ENCODE measurements at regions not wholly inside any gene's neighbourhood (a gene's known extent, or its start where the extent isn't known, plus 50 kb on each side); places are given as distances from the start of the nearest gene placed in this dataset.

DNA sequence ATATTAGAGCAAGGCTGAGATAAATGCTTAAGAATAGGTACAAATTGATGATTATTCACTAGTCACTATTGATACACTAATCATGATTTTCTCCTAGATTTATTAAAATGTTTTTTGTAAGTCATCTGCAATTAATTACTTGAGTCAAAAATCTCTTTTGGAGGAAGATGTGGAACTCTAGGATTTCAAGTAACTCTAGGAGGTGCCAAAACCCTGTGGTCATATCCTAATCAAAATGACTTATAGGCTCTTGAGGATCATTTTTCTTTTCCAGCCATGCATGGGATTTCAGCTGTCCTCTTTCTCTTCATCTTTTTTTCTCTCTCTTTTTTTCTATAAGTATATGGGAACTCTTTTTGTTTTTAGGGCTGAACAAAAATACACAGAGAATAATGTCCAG, 141.8 kb upstream of the CD180 start:
- Histone ChIP-seq H2BK12ac (ENCODE audit: low read length in 2 of 2) (no peak overlapping the region), H3K18ac (ENCODE audit: low read depth in 1 of 2, low read length in 2 of 2) (no peak overlapping the region), H2BK15ac (ENCODE audit: low read depth, poor library complexity, severe bottlenecking) (no peak overlapping the region), H4K91ac (ENCODE audit: low read length) (no peak overlapping the region), H3K27ac (ENCODE audit: low read length, poor library complexity, severe bottlenecking) (no peak overlapping the region), H3K36me3 (ENCODE audit: control insufficient read depth in 1 of 2, insufficient read depth in 2 of 2, low read depth in 1 of 2, low read length in 2 of 2) (no peaks in the 10 kb centered on the region), H3K14ac (ENCODE audit: low read length in 2 of 2) (no peak overlapping the region), H3K9ac (ENCODE audit: low read length) (no peak overlapping the region), H3K4me2 (ENCODE audit: low read length, poor library complexity, severe bottlenecking) (no peak overlapping the region), H3K9me3 (ENCODE audit: control insufficient read depth, low read length) (no peaks in the 10 kb centered on the region), H2AK5ac (ENCODE audit: low read length, severe bottlenecking) (no peak overlapping the region), H3K4me1 (ENCODE audit: control insufficient read depth, insufficient read depth, low read depth, low read length) (no peaks in the 10 kb centered on the region), H2BK5ac (ENCODE audit: low read depth, low read length, poor library complexity, severe bottlenecking) (no peak overlapping the region), H3K4me3 (ENCODE audit: insufficient read depth in 1 of 2, low read depth in 1 of 2, low read length in 2 of 2) (no peak overlapping the region), H2BK120ac (ENCODE audit: low read depth, low read length) (no peak overlapping the region), H2AFZ (ENCODE audit: low read depth, low read length) (no peak overlapping the region), H3K27me3 (ENCODE audit: control insufficient read depth in 1 of 2, insufficient read depth in 1 of 2, low read length in 2 of 2) (peaks cover 0 to 6% of the 10 kb centered on the region in 2 experiments), H3K23ac (ENCODE audit: low read length in 2 of 2) (no peak overlapping the region), H3K4ac (ENCODE audit: low read depth in 1 of 2, low read length in 2 of 2) (no peak overlapping the region), H3K79me1 (replicated peaks; ENCODE audit: low read length, poor library complexity, severe bottlenecking) (no peaks in the 10 kb centered on the region), H4K8ac (ENCODE audit: low read length) (no peak overlapping the region)
- DNase-seq: no peak

DNA sequence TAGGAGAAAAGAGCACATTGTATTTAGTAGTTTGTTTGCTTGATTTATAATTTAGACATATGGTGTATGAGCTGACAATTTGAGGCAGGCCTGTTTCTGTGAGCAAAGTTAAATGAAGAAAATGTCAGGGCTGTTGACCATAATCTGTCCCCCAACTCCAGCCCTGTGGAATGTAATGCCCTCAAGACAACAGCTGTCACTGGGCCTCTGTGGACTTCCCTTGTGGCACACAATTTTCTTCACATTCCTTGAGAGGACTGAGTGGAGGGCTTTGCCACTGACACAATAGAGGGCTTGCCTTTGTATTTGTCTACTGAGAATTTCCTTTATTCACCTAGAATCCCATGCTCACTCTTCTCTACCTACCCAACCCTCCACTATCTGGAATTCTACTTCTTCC, 141.2 kb upstream of the CD180 start:
- Histone ChIP-seq H3K36me3 (ENCODE audit: control insufficient read depth in 1 of 2, insufficient read depth in 2 of 2, low read depth in 1 of 2, low read length in 2 of 2) (no peaks in the 10 kb centered on the region), H3K4me1 (ENCODE audit: control insufficient read depth, insufficient read depth, low read depth, low read length) (no peaks in the 10 kb centered on the region), H3K79me1 (replicated peaks; ENCODE audit: low read length, poor library complexity, severe bottlenecking) (no peaks in the 10 kb centered on the region), H2BK15ac (ENCODE audit: low read depth, poor library complexity, severe bottlenecking) (no peak overlapping the region), H2AFZ (ENCODE audit: low read depth, low read length) (no peak overlapping the region), H3K4me3 (ENCODE audit: insufficient read depth in 1 of 2, low read depth in 1 of 2, low read length in 2 of 2) (no peak overlapping the region), H3K4me2 (ENCODE audit: low read length, poor library complexity, severe bottlenecking) (no peak overlapping the region), H2BK5ac (ENCODE audit: low read depth, low read length, poor library complexity, severe bottlenecking) (no peak overlapping the region), H3K14ac (ENCODE audit: low read length in 2 of 2) (no peak overlapping the region), H4K91ac (ENCODE audit: low read length) (no peak overlapping the region), H3K9me3 (ENCODE audit: control insufficient read depth, low read length) (no peaks in the 10 kb centered on the region), H3K9ac (ENCODE audit: low read length) (no peak overlapping the region), H4K8ac (ENCODE audit: low read length) (no peak overlapping the region), H3K4ac (ENCODE audit: low read depth in 1 of 2, low read length in 2 of 2) (no peak overlapping the region), H2BK120ac (ENCODE audit: low read depth, low read length) (no peak overlapping the region), H3K18ac (ENCODE audit: low read depth in 1 of 2, low read length in 2 of 2) (no peak overlapping the region), H3K23ac (ENCODE audit: low read length in 2 of 2) (no peak overlapping the region), H3K27me3 (ENCODE audit: control insufficient read depth in 1 of 2, insufficient read depth in 1 of 2, low read length in 2 of 2) (peaks cover 0 to 6% of the 10 kb centered on the region in 2 experiments), H2BK12ac (ENCODE audit: low read length in 2 of 2) (no peak overlapping the region), H3K27ac (ENCODE audit: low read length, poor library complexity, severe bottlenecking) (no peak overlapping the region), H2AK5ac (ENCODE audit: low read length, severe bottlenecking) (no peak overlapping the region)
- no peak for DNase-seq

DNA sequence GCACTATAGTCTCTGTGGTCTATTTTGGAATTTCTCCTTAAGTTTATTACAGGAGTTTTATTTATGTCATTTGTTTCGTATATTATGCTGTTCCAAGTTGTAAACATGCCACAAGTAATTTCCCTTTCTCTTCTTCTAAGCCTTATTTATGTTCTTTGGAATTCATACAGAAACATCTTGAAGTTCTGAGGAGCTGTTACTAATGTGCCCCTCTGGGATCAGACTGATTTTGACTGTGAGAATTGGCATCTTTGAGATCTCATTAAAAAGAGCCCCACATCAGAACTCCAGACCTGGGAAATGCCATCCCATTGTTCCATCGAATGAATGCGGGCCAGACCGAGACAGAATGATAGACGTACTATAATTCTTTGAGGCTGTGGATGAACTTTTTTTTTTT, 138.8 kb upstream of the CD180 start:
- no peaks in the 10 kb centered on the region for H3K4me1 ChIP-seq (ENCODE audit: control insufficient read depth, insufficient read depth, low read depth, low read length)
- no peak overlapping the region for H3K4me3 ChIP-seq (ENCODE audit: insufficient read depth in 1 of 2, low read depth in 1 of 2, low read length in 2 of 2)
- no peak overlapping the region for H2BK12ac ChIP-seq (ENCODE audit: low read length in 2 of 2)
- no peak overlapping the region for H2BK5ac ChIP-seq (ENCODE audit: low read depth, low read length, poor library complexity, severe bottlenecking)
- no CpG with 5 or more reads among the region's 5 CpGs for WGBS
- H2BK120ac ChIP-seq (ENCODE audit: low read depth, low read length): no peak overlapping the region
- no peak overlapping the region for H3K18ac ChIP-seq (ENCODE audit: low read depth in 1 of 2, low read length in 2 of 2)
- H3K23ac ChIP-seq (ENCODE audit: low read length in 2 of 2): no peak overlapping the region
- no peak overlapping the region for H4K91ac ChIP-seq (ENCODE audit: low read length)
- DNase-seq: no peak
- no peak overlapping the region for H3K9ac ChIP-seq (ENCODE audit: low read length)
- H2BK15ac ChIP-seq (ENCODE audit: low read depth, poor library complexity, severe bottlenecking): no peak overlapping the region
- no peak overlapping the region for H3K27ac ChIP-seq (ENCODE audit: low read length, poor library complexity, severe bottlenecking)
- peaks cover 7% of the 10 kb centered on the region for H3K9me3 ChIP-seq (ENCODE audit: control insufficient read depth, low read length)
- H3K14ac ChIP-seq (ENCODE audit: low read length in 2 of 2): no peak overlapping the region
- no peaks in the 10 kb centered on the region for H3K79me1 ChIP-seq (replicated peaks; ENCODE audit: low read length, poor library complexity, severe bottlenecking)
- no peaks in the 10 kb centered on the region for H3K36me3 ChIP-seq (ENCODE audit: control insufficient read depth in 1 of 2, insufficient read depth in 2 of 2, low read depth in 1 of 2, low read length in 2 of 2)
- H4K8ac ChIP-seq (ENCODE audit: low read length): no peak overlapping the region
- H3K27me3 ChIP-seq (ENCODE audit: control insufficient read depth in 1 of 2, insufficient read depth in 1 of 2, low read length in 2 of 2): no peaks in the 10 kb centered on the region
- H2AK5ac ChIP-seq (ENCODE audit: low read length, severe bottlenecking): no peak overlapping the region
- no peak overlapping the region for H3K4me2 ChIP-seq (ENCODE audit: low read length, poor library complexity, severe bottlenecking)
- H3K4ac ChIP-seq (ENCODE audit: low read depth in 1 of 2, low read length in 2 of 2): no peak overlapping the region
- H2AFZ ChIP-seq (ENCODE audit: low read depth, low read length): no peak overlapping the region

DNA sequence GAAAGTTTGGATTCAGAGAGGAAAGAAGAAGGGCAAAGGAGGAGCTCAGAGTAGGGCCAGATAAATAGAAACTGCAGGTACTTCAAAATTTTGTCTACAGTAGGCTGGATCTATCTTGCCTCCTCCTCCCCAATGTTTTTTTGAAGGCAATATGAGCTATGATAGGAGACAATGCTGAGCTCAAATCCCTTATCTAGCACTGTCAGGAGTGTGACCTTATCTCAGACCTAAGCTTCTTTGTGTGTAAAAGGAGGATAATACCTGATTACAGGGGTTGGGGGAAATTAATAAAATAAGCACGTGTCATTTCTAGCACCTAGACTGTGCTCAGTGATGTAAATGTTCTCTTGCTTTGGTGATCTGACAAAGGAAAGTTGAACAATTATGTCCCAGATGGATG, 137.8 kb upstream of the CD180 start:
- H2AK5ac ChIP-seq (ENCODE audit: low read length, severe bottlenecking): no peak overlapping the region
- H3K79me1 ChIP-seq (replicated peaks; ENCODE audit: low read length, poor library complexity, severe bottlenecking): no peaks in the 10 kb centered on the region
- H2BK120ac ChIP-seq (ENCODE audit: low read depth, low read length): no peak overlapping the region
- H3K18ac ChIP-seq (ENCODE audit: low read depth in 1 of 2, low read length in 2 of 2): no peak overlapping the region
- H3K36me3 ChIP-seq (ENCODE audit: control insufficient read depth in 1 of 2, insufficient read depth in 2 of 2, low read depth in 1 of 2, low read length in 2 of 2): no peaks in the 10 kb centered on the region
- H2BK12ac ChIP-seq (ENCODE audit: low read length in 2 of 2): no peak overlapping the region
- 95% methylated on average over 1 of the region's 1 CpG for WGBS
- no peak overlapping the region for H3K23ac ChIP-seq (ENCODE audit: low read length in 2 of 2)
- no peak overlapping the region for H3K4ac ChIP-seq (ENCODE audit: low read depth in 1 of 2, low read length in 2 of 2)
- H3K4me3 ChIP-seq (ENCODE audit: insufficient read depth in 1 of 2, low read depth in 1 of 2, low read length in 2 of 2): no peak overlapping the region
- no peak overlapping the region for H2BK15ac ChIP-seq (ENCODE audit: low read depth, poor library complexity, severe bottlenecking)
- H3K27me3 ChIP-seq (ENCODE audit: control insufficient read depth in 1 of 2, insufficient read depth in 1 of 2, low read length in 2 of 2): no peaks in the 10 kb centered on the region
- H3K14ac ChIP-seq (ENCODE audit: low read length in 2 of 2): no peak overlapping the region
- no peak overlapping the region for H4K91ac ChIP-seq (ENCODE audit: low read length)
- DNase-seq: no peak
- H2BK5ac ChIP-seq (ENCODE audit: low read depth, low read length, poor library complexity, severe bottlenecking): no peak overlapping the region
- no peak overlapping the region for H2AFZ ChIP-seq (ENCODE audit: low read depth, low read length)
- no peak overlapping the region for H3K4me2 ChIP-seq (ENCODE audit: low read length, poor library complexity, severe bottlenecking)
- H3K4me1 ChIP-seq (ENCODE audit: control insufficient read depth, insufficient read depth, low read depth, low read length): no peaks in the 10 kb centered on the region
- H3K27ac ChIP-seq (ENCODE audit: low read length, poor library complexity, severe bottlenecking): no peak overlapping the region
- H3K9me3 ChIP-seq (ENCODE audit: control insufficient read depth, low read length): peaks cover 12% of the 10 kb centered on the region
- no peak overlapping the region for H3K9ac ChIP-seq (ENCODE audit: low read length)
- no peak overlapping the region for H4K8ac ChIP-seq (ENCODE audit: low read length)
